ENCODE measurements at regions not wholly inside any gene's neighbourhood (a gene's known extent, or its start where the extent isn't known, plus 50 kb on each side); places are given as distances from the start of the nearest gene placed in this dataset.

DNA sequence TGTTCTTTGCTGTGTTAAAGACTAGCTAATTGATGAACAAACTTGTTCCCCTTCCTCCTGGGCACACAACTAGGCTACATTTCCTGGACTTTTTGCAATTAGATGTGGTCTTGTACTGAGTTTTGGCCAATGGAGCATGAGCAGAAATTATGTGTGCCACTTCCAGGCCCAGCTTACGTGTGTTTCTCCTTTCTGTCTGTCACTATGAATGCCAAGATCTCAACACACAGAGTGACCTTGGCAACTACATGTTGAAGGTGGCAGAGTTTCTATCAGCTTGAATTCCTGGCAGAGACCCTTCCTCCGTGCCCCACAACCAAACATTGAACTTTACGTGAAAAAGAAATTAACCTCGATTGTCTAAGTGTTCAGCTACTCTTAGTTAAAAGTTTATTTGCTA, 81.7 kb upstream of the PIAS1 start:
- TF ChIP-seq, protein P1, sequence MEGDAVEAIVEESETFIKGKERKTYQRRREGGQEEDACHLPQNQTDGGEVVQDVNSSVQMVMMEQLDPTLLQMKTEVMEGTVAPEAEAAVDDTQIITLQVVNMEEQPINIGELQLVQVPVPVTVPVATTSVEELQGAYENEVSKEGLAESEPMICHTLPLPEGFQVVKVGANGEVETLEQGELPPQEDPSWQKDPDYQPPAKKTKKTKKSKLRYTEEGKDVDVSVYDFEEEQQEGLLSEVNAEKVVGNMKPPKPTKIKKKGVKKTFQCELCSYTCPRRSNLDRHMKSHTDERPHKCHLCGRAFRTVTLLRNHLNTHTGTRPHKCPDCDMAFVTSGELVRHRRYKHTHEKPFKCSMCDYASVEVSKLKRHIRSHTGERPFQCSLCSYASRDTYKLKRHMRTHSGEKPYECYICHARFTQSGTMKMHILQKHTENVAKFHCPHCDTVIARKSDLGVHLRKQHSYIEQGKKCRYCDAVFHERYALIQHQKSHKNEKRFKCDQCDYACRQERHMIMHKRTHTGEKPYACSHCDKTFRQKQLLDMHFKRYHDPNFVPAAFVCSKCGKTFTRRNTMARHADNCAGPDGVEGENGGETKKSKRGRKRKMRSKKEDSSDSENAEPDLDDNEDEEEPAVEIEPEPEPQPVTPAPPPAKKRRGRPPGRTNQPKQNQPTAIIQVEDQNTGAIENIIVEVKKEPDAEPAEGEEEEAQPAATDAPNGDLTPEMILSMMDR (conservative IDR thresholded peaks at IDR 0.05 in 1 of 2, IDR thresholded peaks at IDR 0.05 in 1 of 2; ENCODE audit: extremely low read depth in 1 of 2, insufficient read depth in 1 of 2, low read depth in 1 of 2, low read length in 2 of 2), result no peak
- no peak for TF ChIP-seq EZH2 (IDR thresholded peaks at IDR 0.05; ENCODE audit: borderline replicate concordance, low read length)

Measured in mammary epithelial cell (primary cell).